WERI-Rb-1 (cell line): ENCODE measurements at regions not wholly inside any gene's neighbourhood (a gene's known extent, or its start where the extent isn't known, plus 50 kb on each side); places are given as distances from the start of the nearest gene placed in this dataset.

Experiments used
- DNase-seq: peaks from one replicate; pipeline ENCODE4 v3.0.0-alpha.2; 2020
- H3K27ac ChIP-seq: fragments of 250-450 bp; sonication (Bioruptor Pico); 2 replicates; pipeline ENCODE4 v1.5.1; 2020; ENCODE audit warnings: mild to moderate bottlenecking, moderate library complexity
- H3K27me3 ChIP-seq: fragments of 250-450 bp; sonication (Bioruptor Pico); 2 replicates; pipeline ENCODE4 v1.5.1; 2021; ENCODE audit warnings: mild to moderate bottlenecking, low read depth, moderate library complexity; ENCODE audit not compliant: insufficient read depth, severe bottlenecking
- H3K36me3 ChIP-seq: fragments of 250-450 bp; sonication (Bioruptor Pico); 2 replicates; pipeline ENCODE4 v1.5.1; 2020; ENCODE audit warnings: mild to moderate bottlenecking, moderate library complexity
- H3K4me3 ChIP-seq: 2 replicates; pipeline ENCODE4 v1.5.1; 2011; ENCODE audit warnings: low read depth, mild to moderate bottlenecking, control low read depth, low read length
- H3K9me3 ChIP-seq: fragments of 250-450 bp; sonication (Bioruptor Pico); 2 replicates; pipeline ENCODE4 v1.5.1; 2021; ENCODE audit warnings: mild to moderate bottlenecking, moderate library complexity; ENCODE audit not compliant: severe bottlenecking
- TF ChIP-seq, protein P1 (sequence below): IDR thresholded peaks from 2 replicates; pipeline ENCODE4 v1.5.1; 2011; ENCODE audit warnings: low read depth, mild to moderate bottlenecking, control low read depth, inconsistent platforms, low read length

GRCh38 chr2:152962446-152962845 lies 244.0 kb downstream of the ARL6IP6 start:
- H3K36me3 ChIP-seq: no peaks in the 10 kb centered on the region
- H3K4me3 ChIP-seq: no peak overlapping the region
- no peaks in the 10 kb centered on the region for H3K27me3 ChIP-seq
- H3K27ac ChIP-seq: no peak overlapping the region
- H3K9me3 ChIP-seq: no peaks in the 10 kb centered on the region
- DNase-seq: no peak
- TF ChIP-seq, protein P1, sequence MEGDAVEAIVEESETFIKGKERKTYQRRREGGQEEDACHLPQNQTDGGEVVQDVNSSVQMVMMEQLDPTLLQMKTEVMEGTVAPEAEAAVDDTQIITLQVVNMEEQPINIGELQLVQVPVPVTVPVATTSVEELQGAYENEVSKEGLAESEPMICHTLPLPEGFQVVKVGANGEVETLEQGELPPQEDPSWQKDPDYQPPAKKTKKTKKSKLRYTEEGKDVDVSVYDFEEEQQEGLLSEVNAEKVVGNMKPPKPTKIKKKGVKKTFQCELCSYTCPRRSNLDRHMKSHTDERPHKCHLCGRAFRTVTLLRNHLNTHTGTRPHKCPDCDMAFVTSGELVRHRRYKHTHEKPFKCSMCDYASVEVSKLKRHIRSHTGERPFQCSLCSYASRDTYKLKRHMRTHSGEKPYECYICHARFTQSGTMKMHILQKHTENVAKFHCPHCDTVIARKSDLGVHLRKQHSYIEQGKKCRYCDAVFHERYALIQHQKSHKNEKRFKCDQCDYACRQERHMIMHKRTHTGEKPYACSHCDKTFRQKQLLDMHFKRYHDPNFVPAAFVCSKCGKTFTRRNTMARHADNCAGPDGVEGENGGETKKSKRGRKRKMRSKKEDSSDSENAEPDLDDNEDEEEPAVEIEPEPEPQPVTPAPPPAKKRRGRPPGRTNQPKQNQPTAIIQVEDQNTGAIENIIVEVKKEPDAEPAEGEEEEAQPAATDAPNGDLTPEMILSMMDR: no peak

GRCh38 chr2:152961351-152961750 lies 242.9 kb downstream of the ARL6IP6 start:
- Histone ChIP-seq H3K27ac (no peak overlapping the region), H3K4me3 (no peak overlapping the region), H3K27me3 (no peaks in the 10 kb centered on the region), H3K9me3 (no peaks in the 10 kb centered on the region), H3K36me3 (no peaks in the 10 kb centered on the region)
- no peak for DNase-seq
- TF ChIP-seq, protein P1: no peak

DNA sequence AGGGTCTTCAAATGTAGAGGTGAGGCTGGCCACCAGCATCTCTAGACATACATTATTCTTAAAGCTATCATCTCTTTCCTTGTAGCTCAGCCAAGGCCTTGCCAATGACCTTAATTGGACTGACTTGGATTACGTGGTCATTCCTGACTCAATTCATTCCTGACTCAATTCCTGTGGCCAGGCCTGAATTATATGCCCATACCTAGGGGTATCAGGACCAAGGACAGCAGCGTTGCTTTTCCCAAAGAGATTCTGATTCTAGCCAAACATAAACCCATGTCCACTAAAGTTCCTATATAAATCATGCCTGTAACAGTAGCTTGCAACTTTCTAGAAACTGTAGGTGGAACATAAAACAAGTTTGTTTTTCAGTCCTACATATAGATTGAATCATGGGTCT lies 231.7 kb downstream of the ARL6IP6 start:
- no peak overlapping the region for H3K4me3 ChIP-seq
- H3K27me3 ChIP-seq: no peaks in the 10 kb centered on the region
- TF ChIP-seq, protein P1: no peak
- H3K27ac ChIP-seq: no peak overlapping the region
- DNase-seq: no peak
- no peaks in the 10 kb centered on the region for H3K36me3 ChIP-seq
- H3K9me3 ChIP-seq: no peaks in the 10 kb centered on the region

GRCh38 chr2:152944099-152944498 lies 225.7 kb downstream of the ARL6IP6 start:
- TF ChIP-seq, protein P1: no peak
- H3K4me3 ChIP-seq: no peak overlapping the region
- H3K9me3 ChIP-seq: no peaks in the 10 kb centered on the region
- no peak overlapping the region for H3K27ac ChIP-seq
- DNase-seq: no peak
- H3K27me3 ChIP-seq: peaks cover 2% of the 10 kb centered on the region
- no peaks in the 10 kb centered on the region for H3K36me3 ChIP-seq

GRCh38 chr2:152942940-152943440 lies 224.6 kb downstream of the ARL6IP6 start:
- TF ChIP-seq, protein P1: no peak

DNA sequence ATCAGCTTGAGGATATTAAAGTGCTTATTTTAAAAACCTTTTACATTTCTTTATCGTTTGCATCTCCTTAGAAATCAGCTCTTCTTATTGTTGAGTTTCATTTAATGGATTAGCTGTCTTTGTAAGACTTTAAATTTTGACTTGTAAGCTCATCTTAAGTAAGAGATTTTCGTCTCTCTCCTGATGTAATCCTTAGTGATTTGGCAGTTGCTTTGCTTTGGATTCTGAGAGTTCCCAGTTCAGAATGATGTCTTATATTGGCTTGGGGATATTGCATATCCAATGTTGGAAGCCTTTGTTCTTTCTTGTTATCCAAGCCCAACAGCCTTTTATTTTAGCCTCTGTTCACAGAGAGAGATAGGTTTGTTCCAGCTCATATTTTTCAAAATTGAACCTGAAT lies 212.1 kb downstream of the ARL6IP6 start:
- no peaks in the 10 kb centered on the region for H3K27me3 ChIP-seq
- TF ChIP-seq, protein P1: no peak
- no peak overlapping the region for H3K4me3 ChIP-seq
- no peaks in the 10 kb centered on the region for H3K9me3 ChIP-seq
- no peaks in the 10 kb centered on the region for H3K36me3 ChIP-seq
- H3K27ac ChIP-seq: no peak overlapping the region
- no peak for DNase-seq

More at GRCh38 chr2:152942940-152943440, 224.6 kb downstream of the ARL6IP6 start:
- DNase-seq: no peak
- Histone ChIP-seq H3K4me3 (no peak overlapping the region), H3K36me3 (no peaks in the 10 kb centered on the region), H3K9me3 (no peaks in the 10 kb centered on the region), H3K27ac (no peak overlapping the region), H3K27me3 (peaks cover 2% of the 10 kb centered on the region)
